Kidney (tissue), 13 donors: ENCODE measurements at regions not wholly inside any gene's neighbourhood (a gene's known extent, or its start where the extent isn't known, plus 50 kb on each side); places are given as distances from the start of the nearest gene placed in this dataset.

Experiments used
- DNase-seq, 5 donors: peaks; one replicate each; pipeline ENCODE4 v3.0.0-alpha.2; 2013 to 2020
- FAIRE-seq: peaks from 2 replicates; lab custom pipeline; 2012; peaks lifted over from hg19 to GRCh38; lab: Jason Lieb, UNC
- H3K27ac ChIP-seq, 2 donors: one replicate each; pipeline ENCODE4 v1.7.0; 2013; ENCODE audit warnings: low read depth in 2 of 2, low read length in 2 of 2, inconsistent platforms in 1 of 2
- H3K27me3 ChIP-seq: one replicate; pipeline ENCODE4 v1.7.1; 2013; ENCODE audit warnings: low read length, inconsistent platforms; ENCODE audit not compliant: control insufficient read depth, insufficient read depth
- H3K36me3 ChIP-seq, 3 donors: one replicate each; pipeline versions ENCODE4 v1.7.0 to v1.7.1; 2013; ENCODE audit warnings: low read length in 3 of 3, control low read depth in 1 of 3, inconsistent platforms in 1 of 3; ENCODE audit not compliant: insufficient read depth in 3 of 3, control insufficient read depth in 2 of 3
- H3K4me1 ChIP-seq, 3 donors: one replicate each; pipeline versions ENCODE4 v1.7.0 to v1.7.1; 2013; ENCODE audit warnings: low read length in 3 of 3, inconsistent platforms in 1 of 3, low read depth in 1 of 3; ENCODE audit not compliant: control insufficient read depth in 2 of 3, insufficient read depth in 2 of 3
- H3K4me3 ChIP-seq, 3 donors: one replicate each; pipeline versions ENCODE4 v1.7.0 to v1.8.1; 2013; ENCODE audit warnings: low read length in 3 of 3, control low read depth in 1 of 3, inconsistent platforms in 1 of 3
- H3K9ac ChIP-seq, 3 donors: one replicate each; pipeline versions ENCODE4 v1.7.0 to v1.7.1; 2013; ENCODE audit warnings: low read length in 3 of 3, control low read depth in 1 of 3, inconsistent platforms in 1 of 3
- H3K9me3 ChIP-seq, 3 donors: one replicate each; pipeline versions ENCODE4 v1.7.0 to v1.7.1; 2013; ENCODE audit warnings: low read length in 3 of 3, control low read depth in 1 of 3, inconsistent platforms in 1 of 3; ENCODE audit not compliant: control insufficient read depth in 2 of 3, insufficient read depth in 1 of 3
- CTCF ChIP-seq: IDR thresholded peaks from 3 replicates; pipeline ENCODE4 v1.5.1; 2012; ENCODE audit warnings: mild to moderate bottlenecking, moderate library complexity, borderline replicate concordance; ENCODE audit not compliant: insufficient read depth; ENCODE audit errors: extremely low read depth
- intact Hi-C: fragments of 100-400 bp; cut with DNase I; formaldehyde crosslinking; loops from one replicate; pipeline ENCODE4 v1.11.1; 2022
- donor health status: control.
- donor health status: control.
- donor health status: control.
- donor health status: control.
- donor health status: control.
- donor health status: DM: yes; HTN: yes; CAD: no.
- donor health status: Normal renal cell carcinoma (clear cell type).

- no peak for FAIRE-seq
- H3K9ac ChIP-seq = no peak overlapping the region
- intact Hi-C loops = no loop called here
- no peak overlapping the region for H3K27ac ChIP-seq
- H3K4me1 ChIP-seq = peaks cover 0 to 2% (median 0%) of the 10 kb centered on the region in 3 donors
- no peak for DNase-seq
- H3K36me3 ChIP-seq = no peaks in the 10 kb centered on the region
- H3K27me3 ChIP-seq = no peaks in the 10 kb centered on the region
- H3K4me3 ChIP-seq = no peak overlapping the region
- TF ChIP-seq CTCF = no peak
- H3K9me3 ChIP-seq = no peaks in the 10 kb centered on the region
Observed at GRCh38 chr10:3990307-3990706, 205.3 kb upstream of the KLF6 start.

- no peaks in the 10 kb centered on the region for H3K36me3 ChIP-seq
- H3K27me3 ChIP-seq = no peaks in the 10 kb centered on the region
- H3K4me3 ChIP-seq = no peak overlapping the region
- intact Hi-C loops = no loop called here
- H3K9ac ChIP-seq = no peak overlapping the region
- FAIRE-seq (no peak), DNase-seq (no peak)
- H3K9me3 ChIP-seq = peaks cover 0 to 4% (median 0%) of the 10 kb centered on the region in 3 donors
- H3K27ac ChIP-seq = no peak overlapping the region
- no peak for TF ChIP-seq CTCF
- H3K4me1 ChIP-seq = no peaks in the 10 kb centered on the region
Observed at GRCh38 chr10:3987143-3987974, 202.3 kb upstream of the KLF6 start.

- Histone ChIP-seq H3K27ac (no peak overlapping the region), H3K36me3 (no peaks in the 10 kb centered on the region), H3K27me3 (no peaks in the 10 kb centered on the region), H3K9me3 (peaks cover 0 to 4% (median 0%) of the 10 kb centered on the region in 3 donors), H3K4me1 (no peaks in the 10 kb centered on the region), H3K4me3 (no peak overlapping the region), H3K9ac (no peak overlapping the region)
- DNase-seq (peak in 2 of 5 donors; percentile 60 to 76), FAIRE-seq (no peak)
- no peak for TF ChIP-seq CTCF
- intact Hi-C loops = no loop called here
Observed at GRCh38 chr10:3986493-3987142, 201.6 kb upstream of the KLF6 start.
